Ureter (tissue), 1 donor: ENCODE measurements at regions not wholly inside any gene's neighbourhood (a gene's known extent, or its start where the extent isn't known, plus 50 kb on each side); places are given as distances from the start of the nearest gene placed in this dataset.

ENCODE experiments used
- DNase-seq: peaks from one replicate; pipeline ENCODE4 v3.0.0-alpha.2; 2020; ENCODE audit warnings: low spot score
- donor health status: DM: yes; HTN: yes; CAD: no.

GRCh38 chr12:125434131-125434530, 368.9 kb downstream of the AACS start:
- DNase-seq, result no peak

- no peak for DNase-seq
Observed at GRCh38 chr12:125434936-125435443, 369.8 kb downstream of the AACS start.

GRCh38 chr12:125435871-125436270, 370.6 kb downstream of the AACS start:
- no peak for DNase-seq

- no peak for DNase-seq
Observed at GRCh38 chr12:125436686-125437085, 371.5 kb downstream of the AACS start.

GRCh38 chr12:125440399-125440798, 375.2 kb downstream of the AACS start:
- no peak for DNase-seq

- no peak for DNase-seq
Observed at GRCh38 chr12:125443341-125443740, 378.1 kb downstream of the AACS start.

- DNase-seq, result no peak
Observed at GRCh38 chr12:125451408-125451807, 386.2 kb downstream of the AACS start.

- no peak for DNase-seq
Observed at GRCh38 chr12:125453751-125454150, 388.5 kb downstream of the AACS start.

GRCh38 chr12:125454291-125454690, 389.1 kb downstream of the AACS start:
- DNase-seq, result no peak

GRCh38 chr12:125454786-125455480, 389.7 kb downstream of the AACS start:
- DNase-seq, result no peak

GRCh38 chr12:125455556-125455955, 390.3 kb downstream of the AACS start:
- no peak for DNase-seq

GRCh38 chr12:125458552-125459268, 393.5 kb downstream of the AACS start:
- no peak for DNase-seq

- no peak for DNase-seq
Observed at GRCh38 chr12:125461831-125462230, 396.6 kb downstream of the AACS start.

- DNase-seq, result no peak
Observed at GRCh38 chr12:125463386-125463785, 398.2 kb downstream of the AACS start.

GRCh38 chr12:125467363-125467762, 402.1 kb downstream of the AACS start:
- no peak for DNase-seq

- DNase-seq, result no peak
Observed at GRCh38 chr12:125469683-125470082, 404.4 kb downstream of the AACS start.

- DNase-seq, result no peak
Observed at GRCh38 chr12:125470838-125471783, 405.9 kb downstream of the AACS start.

GRCh38 chr12:125473501-125473900, 408.3 kb downstream of the AACS start:
- no peak for DNase-seq

- no peak for DNase-seq
Observed at GRCh38 chr12:125487336-125487735, 422.1 kb downstream of the AACS start.

GRCh38 chr12:125491553-125491952, 426.3 kb downstream of the AACS start:
- DNase-seq, result no peak

- DNase-seq, result no peak
Observed at GRCh38 chr12:125492354-125493270, 427.4 kb downstream of the AACS start.
